GM12875 (cell line): ENCODE measurements at regions not wholly inside any gene's neighbourhood (a gene's known extent, or its start where the extent isn't known, plus 50 kb on each side); places are given as distances from the start of the nearest gene placed in this dataset.

Source experiments
- H3K4me3 ChIP-seq: one replicate; pipeline ENCODE4 v1.5.1; 2011; ENCODE audit warnings: low read depth, low read length, control low read depth
- TF ChIP-seq, protein P1 (sequence below): IDR thresholded peaks from 2 replicates; pipeline ENCODE4 v1.5.1; 2011; ENCODE audit warnings: low read depth, mild to moderate bottlenecking, control low read depth, inconsistent platforms, low read length, moderate library complexity, borderline replicate concordance; ENCODE audit not compliant: insufficient read depth

- no peak overlapping the region for H3K4me3 ChIP-seq
- TF ChIP-seq, protein P1, sequence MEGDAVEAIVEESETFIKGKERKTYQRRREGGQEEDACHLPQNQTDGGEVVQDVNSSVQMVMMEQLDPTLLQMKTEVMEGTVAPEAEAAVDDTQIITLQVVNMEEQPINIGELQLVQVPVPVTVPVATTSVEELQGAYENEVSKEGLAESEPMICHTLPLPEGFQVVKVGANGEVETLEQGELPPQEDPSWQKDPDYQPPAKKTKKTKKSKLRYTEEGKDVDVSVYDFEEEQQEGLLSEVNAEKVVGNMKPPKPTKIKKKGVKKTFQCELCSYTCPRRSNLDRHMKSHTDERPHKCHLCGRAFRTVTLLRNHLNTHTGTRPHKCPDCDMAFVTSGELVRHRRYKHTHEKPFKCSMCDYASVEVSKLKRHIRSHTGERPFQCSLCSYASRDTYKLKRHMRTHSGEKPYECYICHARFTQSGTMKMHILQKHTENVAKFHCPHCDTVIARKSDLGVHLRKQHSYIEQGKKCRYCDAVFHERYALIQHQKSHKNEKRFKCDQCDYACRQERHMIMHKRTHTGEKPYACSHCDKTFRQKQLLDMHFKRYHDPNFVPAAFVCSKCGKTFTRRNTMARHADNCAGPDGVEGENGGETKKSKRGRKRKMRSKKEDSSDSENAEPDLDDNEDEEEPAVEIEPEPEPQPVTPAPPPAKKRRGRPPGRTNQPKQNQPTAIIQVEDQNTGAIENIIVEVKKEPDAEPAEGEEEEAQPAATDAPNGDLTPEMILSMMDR: no peak
Observed at GRCh38 chr3:188083011-188083410, 70.9 kb upstream of the LPP start.

DNA sequence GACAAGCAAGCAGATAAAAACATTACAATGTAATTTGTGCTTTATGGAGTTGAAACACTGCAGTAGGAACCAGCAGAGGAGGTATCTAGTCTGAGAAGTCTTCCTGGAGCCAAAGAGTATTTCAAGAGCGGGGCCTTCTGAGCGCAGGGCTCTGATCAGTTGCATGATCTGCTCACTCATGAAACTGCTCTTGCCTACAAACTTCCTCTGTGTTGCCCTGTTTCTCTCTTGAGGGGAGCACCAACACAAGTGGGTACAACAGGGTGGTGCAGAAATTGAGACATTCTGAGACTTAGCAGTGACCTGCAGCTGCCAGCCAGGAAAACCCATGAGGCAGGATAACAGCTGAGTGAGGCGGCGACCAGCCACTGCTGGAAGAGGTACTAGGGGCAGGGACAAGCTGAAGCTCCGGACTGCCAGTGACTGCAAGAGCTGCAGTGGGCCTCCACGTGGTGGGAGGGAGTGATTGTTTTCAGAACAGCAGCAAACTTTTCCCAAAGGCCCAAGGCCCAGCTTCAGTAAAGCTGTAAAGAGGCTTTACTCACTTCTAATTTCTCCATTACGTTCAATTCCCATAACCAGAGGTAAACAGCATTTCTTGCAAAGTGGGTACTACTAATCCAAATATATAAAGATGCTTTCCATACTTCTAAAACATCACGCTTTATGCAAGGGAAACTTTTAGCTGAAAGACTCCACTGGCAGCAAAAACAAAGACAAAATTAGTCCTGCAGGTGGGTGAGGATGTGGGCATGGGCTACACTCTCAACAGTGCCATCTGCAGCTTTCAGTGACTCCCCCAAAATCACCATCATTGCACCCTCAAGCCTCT, 69.0 kb upstream of the LPP start:
- TF ChIP-seq, protein P1: no peak
- H3K4me3 ChIP-seq: no peak overlapping the region

DNA sequence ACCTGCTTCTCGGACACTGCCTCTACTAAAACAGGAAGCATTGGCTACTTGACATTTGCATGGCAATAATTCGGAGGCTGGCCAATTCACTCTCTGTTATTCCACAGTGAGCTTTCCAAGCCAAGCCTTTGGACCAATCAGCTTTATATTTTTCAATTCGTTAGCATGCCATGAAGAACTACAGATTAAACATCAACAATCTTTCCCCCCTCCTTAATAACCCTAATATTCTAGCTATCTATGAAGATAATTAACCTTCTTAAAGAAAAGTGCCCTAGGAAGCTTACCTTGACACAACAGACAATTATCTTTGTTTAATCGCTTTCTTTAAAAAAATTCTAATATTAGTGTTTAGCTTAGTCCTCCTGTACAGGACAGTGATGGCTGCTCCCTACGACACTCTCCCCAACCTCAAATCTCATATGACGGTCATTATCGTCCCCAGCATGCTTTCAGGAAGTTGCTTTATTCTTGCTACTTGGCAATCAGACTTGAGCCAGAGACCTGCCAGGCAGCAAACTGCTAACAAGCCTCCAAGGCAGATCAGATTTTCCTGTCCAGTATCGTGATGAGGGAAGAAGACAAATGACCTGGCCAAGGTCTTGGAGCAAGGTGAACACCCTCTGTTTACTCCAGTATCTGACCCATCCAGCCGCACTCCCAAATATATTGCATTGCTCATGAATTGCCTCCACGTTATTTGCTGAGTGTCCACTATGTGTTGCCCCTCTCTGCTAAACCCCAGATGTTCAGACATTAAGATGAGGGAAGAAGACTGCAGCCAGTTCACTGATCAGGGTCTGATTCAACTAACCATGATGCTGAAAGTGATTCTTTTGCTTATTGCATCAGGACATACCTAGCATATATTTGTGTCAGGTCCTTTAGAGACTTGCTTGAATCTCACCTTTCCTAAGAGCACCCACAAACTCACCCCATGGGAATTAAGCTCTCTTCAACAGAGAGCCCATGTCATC, 68.1 kb upstream of the LPP start:
- TF ChIP-seq, protein P1: no peak
- H3K4me3 ChIP-seq: no peak overlapping the region

- no peak overlapping the region for H3K4me3 ChIP-seq
- TF ChIP-seq, protein P1: no peak
Observed at GRCh38 chr3:188088948-188089685, 64.8 kb upstream of the LPP start.

DNA sequence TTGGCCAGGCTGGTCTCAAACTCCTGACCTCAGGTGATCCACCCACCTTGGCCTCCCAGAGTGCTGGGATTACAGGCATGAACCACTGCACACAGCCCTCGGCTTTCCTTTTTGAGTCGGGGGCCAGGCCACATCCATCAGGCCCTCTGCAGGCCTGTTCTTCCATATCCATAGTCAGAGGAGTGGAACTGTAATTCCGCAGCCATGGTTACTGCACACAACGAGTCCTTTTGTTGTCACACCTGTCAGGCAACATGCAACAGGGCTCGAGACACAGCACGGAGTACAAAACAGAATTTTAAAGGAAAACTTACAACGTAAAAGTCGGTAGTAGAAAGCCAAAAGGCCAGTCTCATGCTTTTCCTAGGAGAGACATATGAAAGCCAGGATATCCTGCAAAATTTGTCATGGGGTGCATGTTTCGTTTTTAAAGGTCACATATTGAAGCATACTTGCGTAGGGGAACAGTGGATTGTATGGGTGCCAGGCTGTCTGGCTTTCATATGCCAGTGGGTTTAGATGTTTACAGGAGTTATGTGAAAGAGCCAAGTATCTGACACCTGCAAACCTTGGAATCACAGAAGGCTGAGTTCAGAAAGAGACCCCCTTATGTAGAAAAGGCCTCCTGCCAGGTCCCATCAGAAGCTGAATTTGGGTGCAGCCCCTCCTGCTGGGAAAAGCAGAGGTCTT, 63.2 kb upstream of the LPP start:
- H3K4me3 ChIP-seq: no peak overlapping the region
- TF ChIP-seq, protein P1: no peak

DNA sequence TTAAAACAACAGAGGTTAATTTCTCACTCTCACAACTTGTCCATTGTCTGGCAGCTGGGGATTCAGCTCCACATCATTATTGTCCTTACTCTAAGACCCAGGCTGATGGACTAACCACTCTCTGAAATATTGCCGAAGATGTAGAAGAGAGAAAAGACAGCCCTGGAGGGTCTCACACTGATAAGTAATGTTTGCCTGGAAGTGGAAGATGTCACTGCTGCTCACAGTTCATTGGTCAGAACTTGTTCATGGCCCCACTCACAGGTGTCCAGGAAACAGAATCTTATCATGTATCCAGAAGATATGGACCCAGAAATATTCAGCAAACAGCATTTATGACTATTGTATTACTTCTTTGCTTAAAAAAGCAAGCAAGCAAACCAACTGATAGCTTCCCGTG, 62.2 kb upstream of the LPP start:
- TF ChIP-seq, protein P1: no peak
- no peak overlapping the region for H3K4me3 ChIP-seq
